ENCODE measurements at regions not wholly inside any gene's neighbourhood (a gene's known extent, or its start where the extent isn't known, plus 50 kb on each side); places are given as distances from the start of the nearest gene placed in this dataset.

- no peak for DNase-seq (ENCODE audit: low read depth)
Observed at GRCh38 chr1:2887941-2888855, 86.7 kb upstream of the TTC34 start.

- no peak for DNase-seq (ENCODE audit: low read depth)
Observed at GRCh38 chr1:2890221-2890850, 88.8 kb upstream of the TTC34 start.

- no peak for DNase-seq (ENCODE audit: low read depth)
Observed at GRCh38 chr1:2891923-2892448, 90.5 kb upstream of the TTC34 start.

- DNase-seq (ENCODE audit: low read depth), result no peak
Observed at GRCh38 chr1:2893473-2894120, 92.1 kb upstream of the TTC34 start.

GRCh38 chr1:2894381-2895041 is 93.0 kb upstream of the TTC34 start:
- peak; percentile 20 for DNase-seq (ENCODE audit: low read depth)

- no peak for DNase-seq (ENCODE audit: low read depth)
Observed at GRCh38 chr1:2896824-2897223, 95.3 kb upstream of the TTC34 start.

- no peak for DNase-seq (ENCODE audit: low read depth)
Observed at GRCh38 chr1:2903226-2903625, 101.7 kb upstream of the TTC34 start.

- DNase-seq (ENCODE audit: low read depth), result no peak
Observed at GRCh38 chr1:2904191-2904590, 102.7 kb upstream of the TTC34 start.

- DNase-seq (ENCODE audit: low read depth), result no peak
Observed at GRCh38 chr1:2905356-2905755, 103.9 kb upstream of the TTC34 start.

GRCh38 chr1:2906085-2906484 is 104.6 kb upstream of the TTC34 start:
- no peak for DNase-seq (ENCODE audit: low read depth)

GRCh38 chr1:2906620-2907019 is 105.1 kb upstream of the TTC34 start:
- no peak for DNase-seq (ENCODE audit: low read depth)

GRCh38 chr1:2907051-2907450 is 105.6 kb upstream of the TTC34 start:
- no peak for DNase-seq (ENCODE audit: low read depth)

- no peak for DNase-seq (ENCODE audit: low read depth)
Observed at GRCh38 chr1:2908081-2908480, 106.6 kb upstream of the TTC34 start.

GRCh38 chr1:2908561-2908960 is 107.1 kb upstream of the TTC34 start:
- no peak for DNase-seq (ENCODE audit: low read depth)

- DNase-seq (ENCODE audit: low read depth), result no peak
Observed at GRCh38 chr1:2909797-2910196, 108.3 kb upstream of the TTC34 start.

GRCh38 chr1:2910211-2910610 is 108.7 kb upstream of the TTC34 start:
- no peak for DNase-seq (ENCODE audit: low read depth)

GRCh38 chr1:2911421-2912178 is 109.7 kb upstream of the ACTRT2 start:
- DNase-seq (ENCODE audit: low read depth), result no peak

GRCh38 chr1:2912424-2913061 is 108.7 kb upstream of the ACTRT2 start:
- DNase-seq (ENCODE audit: low read depth), result no peak

GRCh38 chr1:2913091-2913490 is 108.2 kb upstream of the ACTRT2 start:
- no peak for DNase-seq (ENCODE audit: low read depth)

- no peak for DNase-seq (ENCODE audit: low read depth)
Observed at GRCh38 chr1:2914702-2915101, 106.6 kb upstream of the ACTRT2 start.

GRCh38 chr1:2916153-2916552 is 105.1 kb upstream of the ACTRT2 start:
- DNase-seq (ENCODE audit: low read depth), result no peak
